DMS79 (cell line): ENCODE measurements at regions not wholly inside any gene's neighbourhood (a gene's known extent, or its start where the extent isn't known, plus 50 kb on each side); places are given as distances from the start of the nearest gene placed in this dataset.

Source experiments
- DNase-seq: peaks from one replicate; lab custom pipeline; 2025; lab: John Stamatoyannopoulos, UW

- no peak for DNase-seq
Measured at GRCh38 chr13:111969551-111970135, 97.3 kb upstream of the SOX1 start.

GRCh38 chr13:111970494-111971141 lies 96.3 kb upstream of the SOX1 start:
- DNase-seq, result no peak

- no peak for DNase-seq
Measured at GRCh38 chr13:111971891-111972780, 94.8 kb upstream of the SOX1 start.

- DNase-seq, result no peak
Measured at GRCh38 chr13:111973186-111973585, 93.8 kb upstream of the SOX1 start.

GRCh38 chr13:111973605-111974340 lies 93.2 kb upstream of the SOX1 start:
- no peak for DNase-seq

GRCh38 chr13:111974341-111974640 lies 92.7 kb upstream of the SOX1 start:
- no peak for DNase-seq

GRCh38 chr13:111975539-111976473 lies 91.1 kb upstream of the SOX1 start:
- no peak for DNase-seq

- peak; percentile 27 for DNase-seq
Measured at GRCh38 chr13:111976474-111977178, 90.3 kb upstream of the SOX1 start.

- no peak for DNase-seq
Measured at GRCh38 chr13:111977179-111977506, 89.8 kb upstream of the SOX1 start.

- DNase-seq, result no peak
Measured at GRCh38 chr13:111978546-111978945, 88.4 kb upstream of the SOX1 start.

GRCh38 chr13:111980146-111980929 lies 86.6 kb upstream of the SOX1 start:
- no peak for DNase-seq

GRCh38 chr13:111981006-111981405 lies 85.9 kb upstream of the SOX1 start:
- DNase-seq, result no peak

GRCh38 chr13:111981446-111982165 lies 85.3 kb upstream of the SOX1 start:
- no peak for DNase-seq

- DNase-seq, result no peak
Measured at GRCh38 chr13:111984349-111984748, 82.6 kb upstream of the SOX1 start.

- DNase-seq, result no peak
Measured at GRCh38 chr13:111990362-111990761, 76.6 kb upstream of the SOX1 start.

- DNase-seq, result no peak
Measured at GRCh38 chr13:111992911-111993310, 74.0 kb upstream of the SOX1 start.

- DNase-seq, result no peak
Measured at GRCh38 chr13:111993691-111994090, 73.3 kb upstream of the SOX1 start.

- no peak for DNase-seq
Measured at GRCh38 chr13:111994578-111994977, 72.4 kb upstream of the SOX1 start.

- DNase-seq, result no peak
Measured at GRCh38 chr13:111999352-111999751, 67.6 kb upstream of the SOX1 start.
